ENCODE measurements at regions not wholly inside any gene's neighbourhood (a gene's known extent, or its start where the extent isn't known, plus 50 kb on each side); places are given as distances from the start of the nearest gene placed in this dataset.

GRCh38 chr5:165722401-165722800 is 2217.0 kb downstream of the MAT2B start:
- H3K4me1 ChIP-seq = no peaks in the 10 kb centered on the region
- H3K27ac ChIP-seq = no peak overlapping the region
- intact Hi-C loops (cut with DNase I) = no loop called here
- ATAC-seq (no peak), DNase-seq (no peak)
- no peaks in the 10 kb centered on the region for H3K36me3 ChIP-seq
- H3K9me3 ChIP-seq = no peaks in the 10 kb centered on the region
- H3K27me3 ChIP-seq = no peaks in the 10 kb centered on the region
- H3K4me3 ChIP-seq = no peak overlapping the region
- 83% methylated on average over 2 of the region's 2 CpGs for WGBS (ENCODE audit: insufficient coverage, low coverage, low lambda C conversion rate, missing lambda C conversion rate)
- TF ChIP-seq CTCF (IDR thresholded peaks at IDR 0.05) = no peak
- TF ChIP-seq POLR2A (IDR thresholded peaks at IDR 0.05) = no peak

- Histone ChIP-seq H3K36me3 (no peaks in the 10 kb centered on the region), H3K27ac (no peak overlapping the region), H3K27me3 (no peaks in the 10 kb centered on the region), H3K4me3 (no peak overlapping the region), H3K9me3 (no peaks in the 10 kb centered on the region), H3K4me1 (no peaks in the 10 kb centered on the region)
- intact Hi-C loops (cut with DNase I) = no loop called here
- no peak for TF ChIP-seq POLR2A (IDR thresholded peaks at IDR 0.05)
- no peak for TF ChIP-seq CTCF (IDR thresholded peaks at IDR 0.05)
- no peak for ATAC-seq
- WGBS (ENCODE audit: insufficient coverage, low coverage, low lambda C conversion rate, missing lambda C conversion rate) = 51% methylated on average over 5 of the region's 5 CpGs
- no peak for DNase-seq
These were observed 2218.5 kb downstream of the MAT2B start for GRCh38 chr5:165723931-165724330.

- intact Hi-C loops (cut with DNase I) = no loop called here
- 53% methylated on average over 2 of the region's 2 CpGs for WGBS (ENCODE audit: insufficient coverage, low coverage, low lambda C conversion rate, missing lambda C conversion rate)
- no peaks in the 10 kb centered on the region for H3K36me3 ChIP-seq
- peaks cover 0 to 3% (median 0%) of the 10 kb centered on the region in 4 donors for H3K9me3 ChIP-seq
- no peaks in the 10 kb centered on the region for H3K27me3 ChIP-seq
- no peak overlapping the region for H3K27ac ChIP-seq
- ATAC-seq (no peak), DNase-seq (no peak)
- H3K4me1 ChIP-seq = no peaks in the 10 kb centered on the region
- no peak for TF ChIP-seq CTCF (IDR thresholded peaks at IDR 0.05)
- no peak for TF ChIP-seq POLR2A (IDR thresholded peaks at IDR 0.05)
- no peak overlapping the region for H3K4me3 ChIP-seq
These were observed 2223.0 kb downstream of the MAT2B start for GRCh38 chr5:165728425-165728824.

GRCh38 chr5:165735388-165735787 is 2230.0 kb downstream of the MAT2B start:
- TF ChIP-seq POLR2A (IDR thresholded peaks at IDR 0.05) (no peak), CTCF (IDR thresholded peaks at IDR 0.05) (no peak)
- ATAC-seq = no peak
- WGBS (ENCODE audit: insufficient coverage, low coverage, low lambda C conversion rate, missing lambda C conversion rate) = 71% methylated on average over 1 of the region's 1 CpG

More at GRCh38 chr5:165735388-165735787, 2230.0 kb downstream of the MAT2B start:
- H3K4me3 ChIP-seq = no peak overlapping the region
- DNase-seq = no peak
- peaks cover 0 to 3% (median 0%) of the 10 kb centered on the region in 4 donors for H3K9me3 ChIP-seq
- no peaks in the 10 kb centered on the region for H3K4me1 ChIP-seq
- no peaks in the 10 kb centered on the region for H3K36me3 ChIP-seq
- H3K27me3 ChIP-seq = no peaks in the 10 kb centered on the region
- intact Hi-C loops (cut with DNase I) = no loop called here
- no peak overlapping the region for H3K27ac ChIP-seq
